ENCODE measurements at regions not wholly inside any gene's neighbourhood (a gene's known extent, or its start where the extent isn't known, plus 50 kb on each side); places are given as distances from the start of the nearest gene placed in this dataset.

GRCh38 chr10:4022473-4022872, 237.5 kb upstream of the KLF6 start:
- no peak for DNase-seq (ENCODE audit: low read depth)

- no peak for DNase-seq (ENCODE audit: low read depth)
These were observed 235.6 kb upstream of the KLF6 start for GRCh38 chr10:4020631-4021030.

DNA sequence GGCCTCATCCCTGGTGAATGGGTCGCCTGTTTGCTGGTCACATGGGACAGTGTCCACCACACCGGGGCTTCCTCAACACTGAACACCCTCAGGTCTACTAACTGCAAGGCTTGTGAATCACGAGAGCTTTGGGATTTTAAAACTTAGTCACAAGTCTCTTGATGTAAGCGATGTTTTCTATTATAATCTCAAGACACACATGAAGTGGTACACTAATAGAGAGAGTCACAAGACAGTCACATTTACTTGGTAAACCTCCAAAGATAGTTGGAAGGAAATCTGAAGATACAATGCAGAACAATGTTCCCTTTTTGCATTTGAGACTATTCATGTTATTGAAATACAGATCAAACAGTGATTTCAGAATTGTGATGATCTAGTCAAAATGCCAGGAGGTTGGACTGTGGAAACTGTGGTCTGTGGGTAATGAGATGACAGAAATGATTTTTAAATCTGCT, 233.1 kb upstream of the KLF6 start:
- no peak for DNase-seq (ENCODE audit: low read depth)

DNA sequence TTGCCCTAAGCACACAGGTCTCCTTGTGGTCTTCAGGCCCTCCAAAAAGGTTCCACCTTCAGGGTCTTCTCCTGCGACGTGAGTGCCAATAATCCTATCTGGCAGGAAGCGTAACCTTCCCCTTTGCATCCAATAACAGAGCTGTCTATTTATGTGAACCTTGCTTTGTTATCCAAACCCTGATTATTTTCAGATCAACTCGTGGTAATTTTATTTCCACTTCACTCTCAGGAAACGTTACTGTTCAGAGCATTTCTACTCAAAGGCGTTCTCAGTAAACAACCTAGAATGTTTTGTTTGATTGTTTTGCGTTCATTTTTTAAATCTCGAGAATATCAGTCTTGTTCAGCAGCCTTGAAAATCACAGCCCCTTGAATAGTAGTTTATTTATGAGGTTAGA, 232.3 kb upstream of the KLF6 start:
- DNase-seq (ENCODE audit: low read depth), result no peak

DNA sequence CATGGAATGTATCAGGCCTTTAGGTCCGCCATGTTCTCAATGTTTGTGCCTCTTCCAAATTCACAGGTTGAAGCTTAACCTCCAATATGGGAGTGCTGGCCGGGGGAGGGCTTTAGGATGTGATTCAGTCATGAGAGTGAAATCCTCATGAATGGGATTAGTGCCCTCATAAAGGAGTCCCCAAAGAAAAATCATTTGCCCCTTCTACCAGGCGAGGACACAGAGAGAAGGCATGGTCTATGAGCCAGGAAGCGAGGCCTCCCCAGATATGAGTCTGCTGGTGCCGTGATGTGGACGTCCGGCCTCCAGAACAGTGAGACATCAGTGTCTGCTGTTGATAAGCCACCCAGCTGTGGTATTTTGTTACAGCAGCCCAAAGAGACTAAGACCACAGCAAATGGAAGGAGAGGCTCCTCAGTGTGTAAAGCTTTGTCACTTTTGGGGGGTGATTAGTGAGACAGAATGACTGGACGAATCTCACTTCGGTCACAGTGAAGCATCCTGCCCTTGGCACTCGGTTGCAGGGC, 231.3 kb upstream of the KLF6 start:
- no peak for DNase-seq (ENCODE audit: low read depth)

DNA sequence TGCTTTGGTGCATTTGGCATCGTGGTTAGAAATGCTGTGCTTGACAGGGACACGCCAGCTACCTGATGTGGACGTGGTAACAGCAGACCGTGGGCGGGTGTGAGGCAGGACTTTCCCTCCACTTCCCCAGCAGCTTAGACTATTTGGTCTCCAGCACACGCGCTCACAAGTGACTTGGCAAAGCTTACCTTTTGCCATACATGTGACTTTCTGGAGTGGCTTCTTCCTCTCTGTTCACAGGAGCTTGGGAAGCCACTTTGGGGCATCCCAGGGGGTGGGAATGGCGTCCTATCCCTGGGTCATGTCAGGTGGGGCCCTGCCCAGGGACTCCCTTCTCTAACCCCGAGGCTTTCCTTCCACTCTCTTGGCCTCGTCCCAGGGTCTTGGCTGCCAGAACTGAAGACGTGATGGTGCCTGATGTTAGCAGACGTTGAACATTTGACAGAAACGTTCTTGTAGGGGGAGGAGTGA, 228.7 kb upstream of the KLF6 start:
- no peak for DNase-seq (ENCODE audit: low read depth)

- no peak for DNase-seq (ENCODE audit: low read depth)
These were observed 227.8 kb upstream of the KLF6 start for GRCh38 chr10:4012848-4013247.

- no peak for DNase-seq (ENCODE audit: low read depth)
These were observed 226.3 kb upstream of the KLF6 start for GRCh38 chr10:4011136-4011812.

DNA sequence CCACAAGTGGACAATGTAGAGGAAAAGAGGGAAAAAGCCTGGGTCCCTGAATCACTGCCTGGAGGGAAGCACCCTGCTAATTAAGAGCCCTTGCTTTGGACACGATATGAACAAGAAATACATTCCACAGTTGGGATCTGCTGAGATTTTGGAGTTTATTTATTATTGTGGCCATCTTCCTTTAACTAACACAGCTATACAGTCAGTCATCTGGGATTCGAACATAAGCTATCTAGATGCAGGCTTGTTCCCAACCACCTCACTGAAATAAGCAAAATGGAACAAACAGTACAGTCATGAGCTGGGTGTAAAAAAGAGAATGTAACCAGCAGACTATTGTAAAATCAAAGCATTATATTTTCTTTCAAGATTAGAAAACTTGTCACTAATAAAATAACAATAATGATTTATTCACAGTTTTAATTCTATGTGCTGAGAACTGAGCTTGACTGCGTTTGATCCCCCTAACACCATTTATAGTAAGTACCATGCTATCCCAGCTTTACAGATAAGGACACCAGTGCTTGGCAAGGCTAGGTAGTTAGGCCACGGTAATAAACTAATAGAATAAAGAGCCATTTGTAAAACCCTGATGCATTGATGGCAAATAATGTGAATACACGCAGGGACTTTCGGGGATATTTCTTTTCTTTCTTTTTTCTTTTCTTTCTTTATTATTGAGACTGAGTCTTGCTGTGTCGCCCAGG, 223.8 kb upstream of the KLF6 start:
- DNase-seq (ENCODE audit: low read depth), result no peak

- no peak for DNase-seq (ENCODE audit: low read depth)
These were observed 222.8 kb upstream of the KLF6 start for GRCh38 chr10:4007771-4008170.

DNA sequence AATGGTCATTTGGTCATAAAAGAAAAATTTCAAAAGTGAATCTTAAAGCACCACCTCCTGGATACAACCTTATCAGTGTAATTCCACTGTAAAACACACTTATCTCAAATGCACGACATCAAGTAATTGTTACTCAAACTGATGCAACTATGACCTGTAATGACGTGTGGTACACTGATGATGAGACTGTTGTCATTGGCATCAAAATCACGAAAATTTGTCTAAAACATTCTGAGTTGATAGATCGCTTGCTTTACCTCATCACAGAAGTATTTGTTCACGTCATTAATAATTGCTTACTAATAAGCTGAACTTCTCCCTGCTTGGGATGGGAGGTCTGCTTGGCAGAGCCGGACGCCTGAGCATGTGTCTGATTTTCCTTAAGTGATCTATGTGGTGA, 221.8 kb upstream of the KLF6 start:
- no peak for DNase-seq (ENCODE audit: low read depth)

GRCh38 chr10:4006051-4006450, 221.0 kb upstream of the KLF6 start:
- no peak for DNase-seq (ENCODE audit: low read depth)

DNA sequence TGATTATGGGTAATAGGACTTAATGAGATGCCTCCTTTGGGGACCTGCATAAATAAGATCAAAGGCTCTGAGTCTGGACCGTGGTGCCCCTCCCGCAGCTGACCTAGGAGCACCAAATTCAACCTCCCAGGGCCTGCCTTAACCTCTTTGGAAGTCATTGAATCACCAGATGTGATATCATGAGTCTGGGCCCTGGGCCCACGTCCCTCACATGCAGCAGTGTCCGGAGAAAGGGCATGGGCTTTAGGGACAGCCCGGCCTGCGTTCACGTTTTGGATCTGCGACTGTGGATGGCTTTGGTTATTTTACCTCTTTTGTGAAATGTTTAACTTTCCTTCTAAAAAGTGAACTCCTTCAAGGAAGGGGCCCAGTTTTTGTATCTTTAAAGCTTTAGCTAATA, 220.0 kb upstream of the KLF6 start:
- DNase-seq (ENCODE audit: low read depth), result no peak

DNA sequence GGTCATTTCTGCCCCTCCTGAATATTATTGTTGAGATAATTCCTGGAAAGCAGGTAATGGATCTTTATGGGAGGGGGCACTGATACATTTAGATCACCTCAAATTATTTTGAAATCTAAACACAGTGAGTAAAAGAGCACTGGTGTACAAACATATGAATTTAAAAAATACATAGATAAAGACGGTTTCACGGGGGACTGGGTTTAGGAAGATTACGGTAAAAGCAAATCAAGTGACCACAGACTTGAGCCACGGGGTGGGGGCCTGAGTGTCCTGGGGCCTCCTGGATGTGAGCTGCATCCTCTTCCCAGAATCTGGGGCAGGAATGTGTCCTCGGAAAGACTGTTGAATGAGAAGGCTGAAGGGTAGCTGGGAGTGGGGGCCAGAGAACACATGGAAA, 219.1 kb upstream of the KLF6 start:
- DNase-seq (ENCODE audit: low read depth), result no peak

- DNase-seq (ENCODE audit: low read depth), result no peak
These were observed 218.5 kb upstream of the KLF6 start for GRCh38 chr10:4003348-4003973.

DNA sequence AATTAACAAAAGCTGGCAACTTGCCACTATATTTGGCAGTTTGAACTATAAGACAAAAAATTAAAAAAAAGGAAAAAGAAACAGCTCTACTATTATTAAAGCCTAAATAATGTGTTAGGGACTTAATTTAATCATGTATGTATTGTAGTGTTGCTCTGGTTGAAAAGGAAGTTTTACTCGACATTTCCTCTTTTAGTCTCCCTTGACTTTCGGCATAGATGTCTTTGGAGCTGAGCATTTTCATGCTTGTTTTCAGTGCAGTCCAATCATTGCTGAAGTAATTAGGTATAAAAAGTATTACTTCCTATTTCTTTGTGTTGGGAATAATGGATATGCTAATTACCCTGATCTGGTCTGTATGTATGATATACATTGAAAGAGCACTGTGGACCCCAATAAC, 216.8 kb upstream of the KLF6 start:
- no peak for DNase-seq (ENCODE audit: low read depth)

GRCh38 chr10:3999642-4000041, 214.6 kb upstream of the KLF6 start:
- no peak for DNase-seq (ENCODE audit: low read depth)

- DNase-seq (ENCODE audit: low read depth), result no peak
These were observed 211.7 kb upstream of the KLF6 start for GRCh38 chr10:3996697-3997096.

DNA sequence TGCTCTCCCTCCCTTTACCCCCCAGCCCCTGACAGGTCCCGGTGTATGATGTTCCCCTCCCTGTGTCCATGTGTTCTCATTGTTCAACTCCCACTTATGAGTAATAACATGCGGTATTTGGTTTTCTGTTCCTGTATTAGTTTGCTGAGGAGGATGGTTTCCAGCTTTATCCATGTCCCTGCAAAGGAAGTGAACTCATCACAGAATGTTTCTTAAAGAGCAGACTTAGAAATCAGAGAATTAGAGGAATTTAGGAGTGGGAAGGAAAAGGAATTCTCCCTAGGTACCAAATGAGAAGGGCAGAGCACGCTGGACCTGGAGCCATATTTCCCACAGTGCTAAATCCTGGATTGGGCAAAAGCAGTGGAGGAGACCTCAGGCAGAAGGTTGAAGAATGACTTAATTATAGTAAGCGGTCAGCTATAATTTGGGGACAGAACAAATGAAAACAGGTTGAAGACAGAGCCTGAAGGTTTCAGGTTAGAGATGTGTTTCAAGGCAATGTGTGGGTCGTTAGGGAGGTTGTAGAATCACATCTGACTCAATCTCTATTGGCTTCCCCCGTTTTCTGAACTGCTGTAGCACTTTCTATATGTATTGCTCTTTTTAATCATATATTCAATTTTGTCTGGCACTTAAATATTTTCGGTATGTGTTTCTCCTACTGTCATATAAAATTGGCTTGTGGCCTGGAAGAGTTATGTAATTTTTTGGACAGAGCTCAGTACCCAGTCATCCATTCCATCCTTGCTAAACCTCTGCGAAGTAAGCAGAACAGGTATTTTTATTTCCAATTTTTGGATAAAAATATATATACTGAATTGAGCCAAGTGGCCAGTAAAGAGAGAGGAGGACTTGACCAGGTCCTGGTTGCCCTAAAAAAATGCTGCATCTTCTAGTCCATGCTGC, 210.5 kb upstream of the KLF6 start:
- DNase-seq (ENCODE audit: low read depth), result peak; percentile 38

- no peak for DNase-seq (ENCODE audit: low read depth)
These were observed 207.6 kb upstream of the KLF6 start for GRCh38 chr10:3992382-3993178.

- DNase-seq (ENCODE audit: low read depth), result no peak
These were observed 205.3 kb upstream of the KLF6 start for GRCh38 chr10:3990307-3990706.

Measured in GM04504 (cell line).